AG09319 (cell line): ENCODE measurements at regions not wholly inside any gene's neighbourhood (a gene's known extent, or its start where the extent isn't known, plus 50 kb on each side); places are given as distances from the start of the nearest gene placed in this dataset.

ENCODE experiments used
- DNase-seq: peaks from one replicate; pipeline ENCODE4 v3.0.0-alpha.2; 2010; ENCODE audit warnings: low read depth; ENCODE audit errors: extremely low read depth
- CTCF ChIP-seq: IDR thresholded peaks from 2 replicates; pipeline ENCODE4 v1.5.1; 2011; ENCODE audit warnings: low read depth, mild to moderate bottlenecking, inconsistent platforms, low read length, moderate library complexity

DNA sequence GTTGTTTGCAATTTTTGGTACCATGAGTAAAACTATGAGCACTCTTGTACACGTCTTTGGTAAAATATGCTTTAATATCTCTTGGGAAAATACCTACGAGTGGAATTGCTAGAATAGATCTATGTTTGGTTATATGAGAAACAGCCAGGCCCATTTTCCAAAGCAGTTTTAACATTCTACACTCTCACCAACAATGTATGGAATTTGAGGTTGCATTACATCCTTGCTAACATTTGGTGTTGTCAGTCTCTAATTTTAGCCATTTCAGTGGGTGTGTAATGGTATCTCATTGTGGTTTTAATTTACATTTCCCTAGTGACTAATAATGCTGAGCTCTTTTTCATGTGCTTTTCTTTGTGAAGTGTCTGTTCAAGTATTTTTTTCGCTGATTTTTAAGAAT is 118.9 kb upstream of the TCF4 start:
- peak; percentile 25 for DNase-seq
- no peak for TF ChIP-seq CTCF

DNA sequence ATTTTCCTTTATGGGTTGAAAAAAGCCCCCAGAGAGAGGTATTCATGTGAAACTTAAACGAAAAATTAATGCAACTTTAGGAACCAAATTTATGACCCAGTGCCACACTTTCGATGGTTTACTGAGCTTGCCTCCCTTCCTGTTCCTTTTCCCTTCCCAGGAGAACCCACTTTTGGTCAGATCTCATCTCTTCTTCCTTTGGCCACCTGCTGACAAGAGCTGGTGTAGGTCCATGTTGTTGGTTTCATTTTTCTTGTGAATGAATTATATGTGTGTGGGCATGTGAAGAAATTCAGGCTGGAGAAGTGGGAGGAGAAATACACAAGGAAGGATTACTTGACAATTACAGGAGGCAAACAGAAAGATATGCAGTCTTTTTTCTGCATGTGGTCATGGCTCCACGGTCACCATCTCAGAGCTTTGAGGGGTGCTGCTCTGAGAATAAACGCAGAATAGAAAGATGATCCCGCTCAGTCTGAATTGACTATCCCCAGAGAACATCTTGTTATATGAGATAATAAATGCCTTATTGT is 111.3 kb upstream of the TCF4 start:
- no peak for DNase-seq
- TF ChIP-seq CTCF: no peak; the same call in 1 of the 2 replicates

GRCh38 chr18:55696811-55697210 is 108.8 kb upstream of the TCF4 start:
- no peak for DNase-seq
- no peak for TF ChIP-seq CTCF

DNA sequence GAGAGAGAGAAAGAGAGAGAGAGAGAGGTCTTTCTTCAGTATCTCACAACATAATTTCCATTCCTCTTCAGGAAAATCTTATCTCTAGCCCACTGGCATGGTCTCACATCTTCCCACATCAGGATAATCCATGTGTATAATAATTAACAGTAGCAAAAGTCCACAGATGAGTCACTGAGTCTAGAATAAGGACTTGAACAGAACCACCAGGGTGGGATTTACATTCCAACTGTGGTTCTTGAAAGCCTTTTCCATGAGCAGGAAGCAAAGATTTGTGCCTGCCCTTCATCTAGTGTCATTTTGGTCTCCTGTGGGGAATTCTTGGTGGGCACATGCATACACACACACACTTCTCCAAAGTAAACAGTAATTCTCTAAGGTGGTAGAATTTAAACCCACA is 107.1 kb upstream of the TCF4 start:
- no peak for DNase-seq

DNA sequence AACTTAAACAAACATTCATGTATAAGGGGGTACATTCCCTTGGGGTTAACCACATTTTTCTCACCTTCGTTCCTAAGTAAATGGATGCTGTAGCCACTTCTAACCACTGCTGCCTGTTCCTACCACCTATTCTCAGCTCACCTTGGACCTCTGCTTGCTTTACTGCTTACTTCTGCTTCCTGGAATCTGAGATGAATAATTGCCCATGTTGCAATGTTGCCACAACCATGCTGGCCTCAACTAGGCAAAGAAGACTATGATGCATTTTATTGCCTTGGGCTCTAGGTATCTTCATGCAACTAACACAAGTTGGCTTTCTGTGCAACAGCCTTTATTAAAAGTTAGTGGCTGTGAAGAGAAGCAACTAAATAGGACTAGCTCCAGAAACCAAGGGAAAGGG is 106.3 kb upstream of the TCF4 start:
- TF ChIP-seq CTCF: no peak
- no peak for DNase-seq

More for the DNA sequence above, 107.1 kb upstream of the TCF4 start:
- TF ChIP-seq CTCF: no peak

DNA sequence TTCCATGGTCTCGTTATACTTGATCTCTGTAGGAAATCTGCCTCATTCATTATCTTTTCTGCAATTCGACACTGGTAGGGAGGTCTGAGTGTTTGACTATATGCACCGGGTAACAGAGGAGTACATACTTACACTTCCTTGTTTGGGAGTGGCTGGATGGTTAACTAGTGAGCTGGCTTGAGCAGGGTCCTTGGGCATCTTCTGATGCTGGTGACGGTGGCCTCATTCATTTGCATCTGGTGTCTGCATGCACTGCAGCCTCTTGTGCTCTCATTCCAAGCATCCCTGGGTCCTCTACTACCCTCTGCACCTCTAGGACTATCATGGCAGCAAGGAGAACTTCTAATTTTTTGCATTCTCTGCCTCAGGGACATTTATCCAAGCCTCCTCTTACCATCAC is 100.0 kb upstream of the TCF4 start:
- TF ChIP-seq CTCF: no peak
- DNase-seq: no peak

DNA sequence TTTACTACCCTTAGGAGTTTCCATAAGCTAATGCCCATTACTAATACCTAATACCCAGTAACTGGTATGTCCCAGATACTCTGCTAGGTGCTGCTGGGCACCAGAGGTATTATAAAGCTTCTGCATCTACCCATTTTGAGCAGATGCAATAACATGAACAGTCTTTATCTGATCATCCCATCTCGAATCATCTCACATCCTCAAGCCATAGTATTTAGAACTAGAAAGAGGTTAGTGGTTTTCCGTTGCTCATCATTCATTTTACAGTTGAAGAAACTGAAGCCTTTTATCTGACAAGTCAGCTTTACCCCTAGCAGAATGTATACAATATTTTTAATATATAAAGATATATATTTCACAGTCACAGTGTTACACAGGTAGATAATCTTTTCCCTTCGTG is 99.1 kb upstream of the TCF4 start:
- DNase-seq: no peak
- no peak for TF ChIP-seq CTCF
